Body of pancreas (tissue), 4 donors: ENCODE measurements at regions not wholly inside any gene's neighbourhood (a gene's known extent, or its start where the extent isn't known, plus 50 kb on each side); places are given as distances from the start of the nearest gene placed in this dataset.

Source experiments
- ATAC-seq: fragments of 150-250 bp; one replicate; pipeline ENCODE4 v1.9.1; 2016
- DNase-seq, 4 donors: peaks; one replicate each; pipeline ENCODE4 v3.0.0-alpha.2; 2019
- H3K27ac ChIP-seq, 4 donors: fragments of 200-600 bp; sonication (generic); 1 replicate in 3 of 4; 2 replicates in 1 of 4; pipeline versions ENCODE4 v1.5.1 to v1.6.1; 2016 to 2019; ENCODE audit warnings: mild to moderate bottlenecking in 1 of 4, mixed read lengths in 1 of 4, moderate library complexity in 1 of 4
- H3K27me3 ChIP-seq, 2 donors: fragments of 200-600 bp; sonication (generic); one replicate each; pipeline ENCODE4 v1.6.0; 2016; ENCODE audit warnings: mild to moderate bottlenecking in 1 of 2
- H3K36me3 ChIP-seq, 2 donors: fragments of 200-600 bp; sonication (generic); replicated peaks in 1 of 2; 2 replicates each; pipeline ENCODE4 v1.5.1; 2016; ENCODE audit warnings: low read depth in 2 of 2; ENCODE audit not compliant: insufficient read depth in 1 of 2
- H3K4me1 ChIP-seq: fragments of 200-600 bp; sonication (generic); one replicate; pipeline ENCODE4 v1.6.0; 2016
- H3K4me3 ChIP-seq, 2 donors: fragments of 200-600 bp; sonication (generic); 1 replicate in 1 of 2; 2 replicates in 1 of 2; pipeline ENCODE4 v1.5.1; 2016 to 2019
- H3K9me3 ChIP-seq, 3 donors: fragments of 200-600 bp; sonication (generic); 1 replicate in 2 of 3; 2 replicates in 1 of 3; pipeline ENCODE4 v1.5.1; 2016
- POLR2A ChIP-seq, 3 donors: fragments of 450-650 bp; IDR thresholded peaks; one replicate each; pipeline ENCODE4 v1.6.1; 2016; ENCODE audit warnings: antibody characterized with exemption in 3 of 3, mild to moderate bottlenecking in 2 of 3
- WGBS, 2 donors: methylation state at CpG; one replicate each; pipeline ENCODE4 v1.1.5; 2017; 5-methylcytosine and 5-hydroxymethylcytosine counted together
- intact Hi-C: fragments of 100-400 bp; cut with DNase I; formaldehyde crosslinking; loops from one replicate; pipeline ENCODE4 v1.15.1; 2023
- TF ChIP-seq, protein P1 (sequence below), 7 experiments: fragments of 450-650 bp in 4 of 7; fragments of 200-600 bp in 3 of 7; sonication (generic) in 3 of 7; IDR thresholded peaks; one replicate each; pipeline ENCODE4 v1.5.1; 2016 to 2019; ENCODE audit warnings: antibody characterized with exemption in 7 of 7

DNA sequence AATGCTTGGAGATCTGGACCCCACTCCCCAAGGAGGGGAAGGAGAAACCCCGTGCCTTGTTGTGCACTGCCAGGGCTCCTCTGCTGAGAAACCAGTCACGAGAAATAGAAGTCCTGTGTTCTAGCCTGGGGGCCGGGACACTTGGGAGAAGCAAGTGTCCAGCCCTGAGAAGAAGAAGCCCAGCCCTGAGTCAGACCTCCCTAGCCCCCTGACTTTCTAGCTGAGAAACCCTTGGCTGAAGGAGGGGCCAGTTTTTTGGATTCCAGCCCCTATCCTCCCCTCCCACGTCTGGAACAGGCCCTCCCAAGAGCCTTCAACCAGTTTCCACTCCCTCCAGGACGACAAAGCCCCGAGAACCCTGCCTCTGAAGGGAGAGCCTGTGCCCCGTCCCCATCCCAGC, 100.5 kb downstream of the NAV1 start:
- H3K4me3 ChIP-seq = no peak overlapping the region
- H3K27me3 ChIP-seq = no peaks in the 10 kb centered on the region
- WGBS, 2 donors = 73 to 80% methylated on average over 5 to 7 of the region's 7 CpGs
- ATAC-seq (no peak), DNase-seq (no peak)
- no peaks in the 10 kb centered on the region for H3K9me3 ChIP-seq
- TF ChIP-seq POLR2A (IDR thresholded peaks at IDR 0.05) = no peak
- TF ChIP-seq, protein P1, sequence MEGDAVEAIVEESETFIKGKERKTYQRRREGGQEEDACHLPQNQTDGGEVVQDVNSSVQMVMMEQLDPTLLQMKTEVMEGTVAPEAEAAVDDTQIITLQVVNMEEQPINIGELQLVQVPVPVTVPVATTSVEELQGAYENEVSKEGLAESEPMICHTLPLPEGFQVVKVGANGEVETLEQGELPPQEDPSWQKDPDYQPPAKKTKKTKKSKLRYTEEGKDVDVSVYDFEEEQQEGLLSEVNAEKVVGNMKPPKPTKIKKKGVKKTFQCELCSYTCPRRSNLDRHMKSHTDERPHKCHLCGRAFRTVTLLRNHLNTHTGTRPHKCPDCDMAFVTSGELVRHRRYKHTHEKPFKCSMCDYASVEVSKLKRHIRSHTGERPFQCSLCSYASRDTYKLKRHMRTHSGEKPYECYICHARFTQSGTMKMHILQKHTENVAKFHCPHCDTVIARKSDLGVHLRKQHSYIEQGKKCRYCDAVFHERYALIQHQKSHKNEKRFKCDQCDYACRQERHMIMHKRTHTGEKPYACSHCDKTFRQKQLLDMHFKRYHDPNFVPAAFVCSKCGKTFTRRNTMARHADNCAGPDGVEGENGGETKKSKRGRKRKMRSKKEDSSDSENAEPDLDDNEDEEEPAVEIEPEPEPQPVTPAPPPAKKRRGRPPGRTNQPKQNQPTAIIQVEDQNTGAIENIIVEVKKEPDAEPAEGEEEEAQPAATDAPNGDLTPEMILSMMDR (IDR thresholded peaks at IDR 0.05) = no peak
- H3K4me1 ChIP-seq = no peaks in the 10 kb centered on the region
- H3K27ac ChIP-seq = no peak overlapping the region
- intact Hi-C loops = no loop called here
- no peaks in the 10 kb centered on the region for H3K36me3 ChIP-seq

DNA sequence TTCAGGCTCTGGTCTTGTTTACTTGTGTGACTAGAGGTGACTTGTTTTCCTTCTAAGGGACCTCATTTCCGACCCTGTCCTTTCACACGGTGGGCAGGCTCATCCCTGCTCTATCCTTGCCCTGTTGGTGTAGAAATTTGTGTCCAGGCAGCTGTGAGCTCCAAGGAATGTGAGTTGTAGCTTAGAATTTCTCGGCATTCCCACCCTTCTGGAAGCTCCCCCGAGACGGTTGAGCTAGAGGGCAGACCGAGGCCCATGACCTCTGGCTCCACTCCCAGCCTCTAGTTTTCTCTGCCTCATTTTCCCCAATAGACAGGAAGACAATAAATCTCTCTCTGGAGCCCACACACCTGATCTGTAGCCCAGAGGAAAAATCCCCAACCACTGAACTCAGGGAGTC, 100.9 kb downstream of the NAV1 start:
- Histone ChIP-seq H3K4me1 (no peaks in the 10 kb centered on the region), H3K9me3 (no peaks in the 10 kb centered on the region), H3K4me3 (no peak overlapping the region), H3K27me3 (no peaks in the 10 kb centered on the region), H3K27ac (no peak overlapping the region), H3K36me3 (no peaks in the 10 kb centered on the region)
- TF ChIP-seq POLR2A (IDR thresholded peaks at IDR 0.05) = no peak
- TF ChIP-seq, protein P1 (IDR thresholded peaks at IDR 0.05) = no peak
- DNase-seq = no peak
- WGBS, 2 donors = 86 to 90% methylated on average over 6 of the region's 6 CpGs
- no peak for ATAC-seq
- intact Hi-C loops = no loop called here

DNA sequence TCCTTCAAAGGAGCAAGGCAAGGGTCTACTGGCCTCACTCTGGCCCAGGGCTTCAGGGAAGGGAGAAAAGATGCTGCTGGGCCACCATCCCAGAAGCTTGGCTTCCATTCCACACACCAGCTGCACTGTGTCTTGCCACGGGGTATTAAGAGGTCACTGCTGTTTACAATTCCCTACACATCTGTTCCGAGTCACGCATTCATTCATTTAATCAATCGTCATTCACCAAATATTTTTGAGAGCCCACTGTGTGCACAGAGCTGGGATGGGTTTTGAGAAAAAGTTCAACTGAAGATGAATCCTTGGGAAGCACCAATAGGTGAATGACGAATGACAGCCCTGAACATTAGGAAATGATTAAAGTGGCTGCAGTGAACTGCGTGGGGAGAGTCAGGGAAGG, 101.7 kb downstream of the NAV1 start:
- no peaks in the 10 kb centered on the region for H3K9me3 ChIP-seq
- H3K36me3 ChIP-seq = no peaks in the 10 kb centered on the region
- 59 to 66% methylated on average over 6 of the region's 6 CpGs for WGBS, 2 donors
- no peak overlapping the region for H3K4me3 ChIP-seq
- intact Hi-C loops = no loop called here
- H3K27me3 ChIP-seq = no peaks in the 10 kb centered on the region
- no peak overlapping the region for H3K27ac ChIP-seq
- DNase-seq (peak in 2 of 4 donors; percentile 21 to 42), ATAC-seq (peak; percentile 57)
- TF ChIP-seq, protein P1 (IDR thresholded peaks at IDR 0.05) = no peak
- TF ChIP-seq POLR2A (IDR thresholded peaks at IDR 0.05) = no peak
- H3K4me1 ChIP-seq = no peaks in the 10 kb centered on the region

DNA sequence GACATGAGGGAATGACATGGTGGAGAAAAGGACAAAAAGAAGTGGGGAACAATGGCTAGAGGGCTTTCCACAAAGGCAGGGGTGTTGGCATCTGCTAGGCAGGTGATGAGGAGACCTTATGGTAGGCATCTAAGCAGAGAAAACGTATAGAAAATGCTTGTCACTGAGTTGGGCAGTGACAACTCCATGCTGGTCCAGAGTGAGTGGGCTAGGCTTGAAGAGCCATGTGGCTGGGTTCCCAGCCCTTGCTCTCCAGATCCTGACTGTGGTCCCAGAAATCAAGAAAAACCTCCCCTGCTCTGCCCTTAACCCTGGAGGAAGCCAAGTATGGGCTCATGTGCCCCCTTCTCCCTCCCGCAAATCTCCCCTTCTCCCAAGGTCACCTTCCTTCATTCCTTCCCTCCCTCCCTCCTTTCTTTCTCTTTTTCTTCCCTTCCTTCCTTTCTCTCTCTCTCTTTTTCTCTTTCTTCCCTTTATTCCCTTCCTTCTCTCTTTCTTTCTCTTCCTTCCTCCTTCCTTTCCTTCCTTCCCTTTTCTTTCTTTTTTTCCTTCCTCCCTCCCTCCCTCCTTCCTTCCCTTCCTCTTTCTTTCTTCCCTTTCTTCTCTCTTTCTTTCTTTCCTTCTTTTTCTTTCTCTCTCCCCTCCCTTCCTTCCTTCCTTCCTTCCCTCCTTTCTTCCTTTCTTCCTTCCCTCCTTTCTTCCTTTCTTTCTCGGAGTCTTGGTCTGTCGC, 102.8 kb downstream of the NAV1 start:
- DNase-seq = no peak
- intact Hi-C loops = no loop called here
- TF ChIP-seq, protein P1 (IDR thresholded peaks at IDR 0.05) = no peak
- TF ChIP-seq POLR2A (IDR thresholded peaks at IDR 0.05) = no peak
- Histone ChIP-seq H3K27me3 (no peaks in the 10 kb centered on the region), H3K4me3 (no peak overlapping the region), H3K36me3 (no peaks in the 10 kb centered on the region), H3K9me3 (no peaks in the 10 kb centered on the region), H3K4me1 (no peaks in the 10 kb centered on the region), H3K27ac (no peak overlapping the region)
- ATAC-seq = no peak
- WGBS, 2 donors = 83 to 86% methylated on average over 3 to 4 of the region's 4 CpGs

DNA sequence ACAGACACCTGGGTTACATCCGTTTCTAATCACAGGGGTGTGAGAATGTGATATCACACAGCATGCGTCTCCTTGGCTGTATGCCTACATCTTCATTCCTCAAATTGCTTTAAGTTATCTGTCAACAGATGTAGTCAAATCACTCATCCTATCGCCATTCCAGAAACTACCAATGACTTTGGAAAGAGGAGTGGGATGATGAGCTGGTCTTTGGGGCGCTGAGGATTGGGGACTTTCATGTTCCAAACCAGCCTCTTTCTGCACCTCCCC, 104.8 kb downstream of the NAV1 start:
- no peak overlapping the region for H3K4me3 ChIP-seq
- peaks cover 11% of the 10 kb centered on the region for H3K4me1 ChIP-seq
- ATAC-seq (no peak), DNase-seq (no peak)
- H3K27ac ChIP-seq = no peak overlapping the region
- no peaks in the 10 kb centered on the region for H3K36me3 ChIP-seq
- H3K9me3 ChIP-seq = no peaks in the 10 kb centered on the region
- 58 to 62% methylated on average over 4 of the region's 4 CpGs for WGBS, 2 donors
- no peaks in the 10 kb centered on the region for H3K27me3 ChIP-seq
- TF ChIP-seq POLR2A (IDR thresholded peaks at IDR 0.05) = no peak
- TF ChIP-seq, protein P1 (IDR thresholded peaks at IDR 0.05) = no peak
- intact Hi-C loops = no loop called here
